ENCODE measurements at regions not wholly inside any gene's neighbourhood (a gene's known extent, or its start where the extent isn't known, plus 50 kb on each side); places are given as distances from the start of the nearest gene placed in this dataset.

DNA sequence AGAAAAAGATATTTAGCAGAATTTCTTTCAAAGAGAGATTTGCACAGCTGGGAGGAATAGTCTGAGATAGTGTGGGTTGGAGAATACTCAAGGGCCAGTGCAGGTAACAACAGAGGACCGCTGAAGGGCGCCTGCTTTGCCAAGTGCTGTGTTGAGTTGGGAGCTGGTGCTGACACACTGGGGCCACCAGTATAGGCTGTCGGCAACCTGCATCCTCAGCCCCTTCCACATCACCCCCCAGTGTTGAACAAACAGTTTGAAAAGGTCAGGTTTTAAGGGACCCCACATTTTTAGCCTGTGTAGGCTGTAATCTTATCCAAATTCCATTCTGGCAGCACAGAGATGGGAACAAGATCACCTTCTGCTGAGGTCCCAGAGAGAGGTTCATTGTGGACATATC is 96.6 kb downstream of the ABHD5 start:
- no peak for ATAC-seq
- no peaks in the 10 kb centered on the region for H3K4me1 ChIP-seq
- TF ChIP-seq CTCF (IDR thresholded peaks at IDR 0.05) = no peak
- H3K4me3 ChIP-seq = no peak overlapping the region
- H3K27me3 ChIP-seq = no peaks in the 10 kb centered on the region
- intact Hi-C loops (cut with DNase I) = no loop called here
- H3K36me3 ChIP-seq = no peaks in the 10 kb centered on the region
- no peak overlapping the region for H3K27ac ChIP-seq
- no peak for DNase-seq
- no peaks in the 10 kb centered on the region for H3K9me3 ChIP-seq

DNA sequence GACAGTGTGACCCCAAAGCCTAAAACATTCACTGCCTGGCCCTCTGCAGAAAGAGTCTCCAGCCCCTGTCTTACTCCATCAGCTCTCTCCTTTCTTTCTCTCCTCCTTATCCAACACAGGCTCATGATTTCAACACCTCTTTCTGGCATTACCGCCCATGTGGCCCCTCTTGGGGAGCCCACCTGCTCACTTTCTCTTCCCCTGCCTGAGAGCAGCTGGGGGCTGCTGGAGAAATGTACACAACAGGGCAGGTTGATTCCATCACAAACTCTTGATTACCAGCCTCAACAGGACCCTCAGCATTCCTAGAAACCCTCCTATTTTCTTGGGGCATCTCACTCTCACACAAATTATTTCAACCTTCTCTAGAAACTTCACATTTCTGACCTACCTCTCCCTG is 98.3 kb downstream of the ABHD5 start:
- ATAC-seq (no peak), DNase-seq (no peak)
- no peak overlapping the region for H3K27ac ChIP-seq
- H3K9me3 ChIP-seq = no peaks in the 10 kb centered on the region
- intact Hi-C loops (cut with DNase I) = no loop called here
- H3K4me1 ChIP-seq = no peaks in the 10 kb centered on the region
- H3K27me3 ChIP-seq = no peaks in the 10 kb centered on the region
- TF ChIP-seq CTCF (IDR thresholded peaks at IDR 0.05) = no peak
- H3K36me3 ChIP-seq = no peaks in the 10 kb centered on the region
- no peak overlapping the region for H3K4me3 ChIP-seq

DNA sequence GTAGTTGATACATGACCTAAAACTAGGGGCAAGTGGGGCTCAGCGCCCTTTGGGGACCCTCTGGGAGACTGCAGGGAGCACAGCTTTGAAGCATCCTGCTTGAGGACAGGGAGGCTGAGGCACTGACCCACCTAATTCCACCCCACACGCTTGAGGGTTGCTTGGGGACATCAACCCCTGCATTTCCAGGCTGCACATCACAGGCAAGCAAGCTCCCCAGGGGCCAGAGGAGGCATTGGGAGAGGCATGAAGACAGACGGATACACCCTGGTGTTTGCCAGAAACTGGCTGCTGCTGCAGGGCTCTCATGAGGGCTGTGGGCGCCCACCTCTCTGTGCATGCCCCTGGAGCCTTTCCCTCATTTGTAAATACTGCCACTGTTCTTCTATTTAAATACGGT is 99.3 kb downstream of the ABHD5 start:
- ATAC-seq (no peak), DNase-seq (no peak)
- intact Hi-C loops (cut with DNase I) = no loop called here
- no peaks in the 10 kb centered on the region for H3K4me1 ChIP-seq
- no peaks in the 10 kb centered on the region for H3K36me3 ChIP-seq
- H3K4me3 ChIP-seq = no peak overlapping the region
- H3K27me3 ChIP-seq = no peaks in the 10 kb centered on the region
- no peaks in the 10 kb centered on the region for H3K9me3 ChIP-seq
- no peak for TF ChIP-seq CTCF (IDR thresholded peaks at IDR 0.05)
- H3K27ac ChIP-seq = no peak overlapping the region

GRCh38 chr3:43790476-43790875 is 99.7 kb downstream of the ABHD5 start:
- Histone ChIP-seq H3K36me3 (no peaks in the 10 kb centered on the region), H3K4me3 (no peak overlapping the region), H3K27me3 (no peaks in the 10 kb centered on the region), H3K27ac (no peak overlapping the region), H3K4me1 (no peaks in the 10 kb centered on the region), H3K9me3 (no peaks in the 10 kb centered on the region)
- no peak for TF ChIP-seq CTCF (IDR thresholded peaks at IDR 0.05)
- ATAC-seq (no peak), DNase-seq (no peak)
- intact Hi-C loops (cut with DNase I) = no loop called here

DNA sequence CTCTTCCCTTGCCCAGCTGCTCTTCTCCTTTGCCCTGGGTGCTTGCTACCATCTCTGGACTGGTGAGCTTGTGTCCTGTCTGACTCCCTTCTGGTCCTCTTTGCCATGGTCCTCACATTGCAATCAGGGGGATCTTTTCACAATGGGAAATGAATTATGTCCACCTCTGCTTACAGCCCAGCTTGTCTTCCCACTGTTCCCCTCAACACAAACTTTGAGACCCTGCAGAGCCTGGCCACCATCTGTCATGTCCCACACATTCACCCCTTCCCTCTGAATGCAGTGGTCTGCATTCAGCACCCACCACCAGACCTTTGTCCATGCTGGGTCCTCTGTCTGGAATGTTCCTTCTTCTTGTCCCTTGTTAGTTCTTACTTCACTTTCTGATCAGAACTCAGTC is 100.5 kb downstream of the ABHD5 start:
- DNase-seq (no peak), ATAC-seq (no peak)
- intact Hi-C loops (cut with DNase I) = no loop called here
- Histone ChIP-seq H3K9me3 (no peaks in the 10 kb centered on the region), H3K4me3 (no peak overlapping the region), H3K4me1 (no peaks in the 10 kb centered on the region), H3K36me3 (no peaks in the 10 kb centered on the region), H3K27me3 (no peaks in the 10 kb centered on the region), H3K27ac (no peak overlapping the region)
- TF ChIP-seq CTCF (IDR thresholded peaks at IDR 0.05) = no peak

DNA sequence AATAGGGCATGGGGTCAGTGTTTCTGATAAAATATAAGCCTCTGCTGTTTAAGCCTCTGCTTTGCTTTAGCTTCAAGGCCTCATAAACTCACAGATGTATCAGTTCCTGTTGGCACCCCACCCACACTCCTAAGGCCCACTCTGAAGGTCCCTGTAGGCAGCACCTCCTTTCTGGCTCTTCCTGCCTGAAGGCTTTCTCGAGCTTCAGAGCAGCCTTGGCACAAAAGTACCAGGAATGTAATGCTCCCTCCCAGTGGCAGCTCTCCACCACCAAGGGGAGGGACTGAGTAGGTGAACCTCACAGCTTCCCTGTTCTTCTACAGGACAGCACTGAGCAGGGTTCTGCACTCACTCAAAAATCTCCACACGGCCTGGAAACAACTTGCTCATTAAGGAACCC is 102.2 kb downstream of the ABHD5 start:
- ATAC-seq (peak; percentile 58), DNase-seq (no peak)
- Histone ChIP-seq H3K27me3 (no peaks in the 10 kb centered on the region), H3K36me3 (no peaks in the 10 kb centered on the region), H3K4me3 (no peak overlapping the region), H3K27ac (no peak overlapping the region), H3K9me3 (no peaks in the 10 kb centered on the region), H3K4me1 (no peaks in the 10 kb centered on the region)
- no peak for TF ChIP-seq CTCF (IDR thresholded peaks at IDR 0.05)
- intact Hi-C loops (cut with DNase I) = no loop called here
